Smooth muscle cell (in vitro differentiated cells): ENCODE measurements at regions not wholly inside any gene's neighbourhood (a gene's known extent, or its start where the extent isn't known, plus 50 kb on each side); places are given as distances from the start of the nearest gene placed in this dataset.

ENCODE experiments used
- DNase-seq: peaks from one replicate; lab custom pipeline; 2025; ENCODE audit not compliant: unreplicated experiment; lab: John Stamatoyannopoulos, UW
- H2AFZ ChIP-seq: fragments of 200-600 bp; sonication (generic); 2 replicates; pipeline ENCODE4 v1.6.0; 2016; ENCODE audit warnings: antibody characterized with exemption, low read depth, mild to moderate bottlenecking
- H3F3A ChIP-seq: fragments of 200-600 bp; sonication (generic); 2 replicates; pipeline ENCODE4 v1.6.0; 2017; ENCODE audit warnings: antibody characterized with exemption, low read depth
- H3K27ac ChIP-seq: fragments of 200-600 bp; sonication (generic); 2 replicates; pipeline ENCODE4 v1.5.1; 2016; ENCODE audit warnings: low read depth, mild to moderate bottlenecking
- H3K27me3 ChIP-seq: fragments of 200-600 bp; sonication (generic); 2 replicates; pipeline ENCODE4 v1.6.1; 2016; ENCODE audit warnings: low read depth, mild to moderate bottlenecking
- H3K36me3 ChIP-seq: fragments of 200-600 bp; sonication (generic); 2 replicates; pipeline ENCODE4 v1.5.1; 2016; ENCODE audit warnings: low read depth
- H3K4me1 ChIP-seq: fragments of 200-600 bp; sonication (generic); 2 replicates; pipeline ENCODE4 v1.5.1; 2016; ENCODE audit warnings: low read depth
- H3K4me2 ChIP-seq: fragments of 200-600 bp; sonication (generic); 2 replicates; pipeline ENCODE4 v1.6.0; 2016; ENCODE audit warnings: mild to moderate bottlenecking
- H3K4me3 ChIP-seq: fragments of 200-600 bp; sonication (generic); 2 replicates; pipeline ENCODE4 v1.5.1; 2016; ENCODE audit warnings: mild to moderate bottlenecking
- H3K79me2 ChIP-seq: fragments of 200-600 bp; sonication (generic); 2 replicates; pipeline ENCODE4 v1.6.0; 2016; ENCODE audit warnings: low read depth, mild to moderate bottlenecking
- H3K9ac ChIP-seq: fragments of 200-600 bp; sonication (generic); 2 replicates; pipeline ENCODE4 v1.6.0; 2016; ENCODE audit warnings: low read depth
- H3K9me3 ChIP-seq: fragments of 200-600 bp; sonication (generic); replicated peaks from 2 replicates; pipeline ENCODE4 v1.5.1; 2016; ENCODE audit warnings: low read depth
- H4K20me1 ChIP-seq: fragments of 200-600 bp; sonication (generic); 2 replicates; pipeline ENCODE4 v1.6.0; 2016; ENCODE audit warnings: low read depth
- CTCF ChIP-seq: fragments of 200-600 bp; sonication (generic); IDR thresholded peaks from 2 replicates; pipeline ENCODE4 v1.5.1; 2017; ENCODE audit warnings: borderline replicate concordance, mild to moderate bottlenecking, antibody characterized with exemption; ENCODE audit not compliant: insufficient read depth, poor library complexity, severe bottlenecking
- WGBS: methylation state at CpG from one replicate; pipeline ENCODE4 v1.1.7; 2016; ENCODE audit warnings: low lambda C conversion rate; 5-methylcytosine and 5-hydroxymethylcytosine counted together

- Histone ChIP-seq H4K20me1 (no peaks in the 10 kb centered on the region), H3K9ac (no peak overlapping the region), H3K9me3 (no peaks in the 10 kb centered on the region), H2AFZ (peak overlapping the region; percentile 19), H3K36me3 (no peaks in the 10 kb centered on the region), H3K27me3 (no peaks in the 10 kb centered on the region), H3K79me2 (no peaks in the 10 kb centered on the region), H3K27ac (no peak overlapping the region), H3F3A (no peaks in the 10 kb centered on the region), H3K4me2 (no peak overlapping the region), H3K4me3 (no peak overlapping the region), H3K4me1 (no peaks in the 10 kb centered on the region)
- DNase-seq: no peak
- TF ChIP-seq CTCF: no peak
- 78% methylated on average over 6 of the region's 6 CpGs for WGBS
Observed at GRCh38 chr6:115712291-115712961, 348.3 kb downstream of the FRK start.

- DNase-seq: no peak
- Histone ChIP-seq H3K9me3 (no peaks in the 10 kb centered on the region), H2AFZ (no peak overlapping the region), H3K79me2 (no peaks in the 10 kb centered on the region), H4K20me1 (no peaks in the 10 kb centered on the region), H3F3A (no peaks in the 10 kb centered on the region), H3K4me1 (no peaks in the 10 kb centered on the region), H3K4me2 (no peak overlapping the region), H3K9ac (no peak overlapping the region), H3K36me3 (no peaks in the 10 kb centered on the region), H3K4me3 (no peak overlapping the region), H3K27ac (no peak overlapping the region), H3K27me3 (no peaks in the 10 kb centered on the region)
- 43% methylated on average over 2 of the region's 2 CpGs for WGBS
- TF ChIP-seq CTCF: no peak
Observed at GRCh38 chr6:115708850-115709249, 351.8 kb downstream of the FRK start.

- Histone ChIP-seq H3K4me1 (no peaks in the 10 kb centered on the region), H3K4me2 (no peak overlapping the region), H3F3A (no peaks in the 10 kb centered on the region), H3K79me2 (no peaks in the 10 kb centered on the region), H3K9me3 (no peaks in the 10 kb centered on the region), H3K27me3 (no peaks in the 10 kb centered on the region), H3K36me3 (no peaks in the 10 kb centered on the region), H3K27ac (no peak overlapping the region), H3K9ac (no peak overlapping the region), H2AFZ (no peak overlapping the region), H3K4me3 (no peak overlapping the region), H4K20me1 (no peaks in the 10 kb centered on the region)
- DNase-seq: no peak
- WGBS: 88% methylated on average over 2 of the region's 2 CpGs
- TF ChIP-seq CTCF: no peak
Observed at GRCh38 chr6:115706981-115707380, 353.7 kb downstream of the FRK start.

- no peak overlapping the region for H3K4me2 ChIP-seq
- H3K9ac ChIP-seq: no peak overlapping the region
- H3K4me3 ChIP-seq: no peak overlapping the region
- H2AFZ ChIP-seq: no peak overlapping the region
- no peaks in the 10 kb centered on the region for H3K79me2 ChIP-seq
- H3K9me3 ChIP-seq: peaks cover 2% of the 10 kb centered on the region
- DNase-seq: no peak
- no peak overlapping the region for H3K27ac ChIP-seq
- H3K4me1 ChIP-seq: no peaks in the 10 kb centered on the region
- H3F3A ChIP-seq: no peaks in the 10 kb centered on the region
- H3K36me3 ChIP-seq: no peaks in the 10 kb centered on the region
- no peak for TF ChIP-seq CTCF
- H3K27me3 ChIP-seq: no peaks in the 10 kb centered on the region
- no peaks in the 10 kb centered on the region for H4K20me1 ChIP-seq
Observed at GRCh38 chr6:115706324-115706723, 354.4 kb downstream of the FRK start.
